WTC11 (cell line): ENCODE measurements at regions not wholly inside any gene's neighbourhood (a gene's known extent, or its start where the extent isn't known, plus 50 kb on each side); places are given as distances from the start of the nearest gene placed in this dataset.

ENCODE experiments used
- ATAC-seq: fragments of 200-7000 bp; cut with Tn5 transposase; 2 replicates; pipeline ENCODE4 v1.10.0; 2021; ENCODE audit warnings: mild to moderate bottlenecking, moderate library complexity
- CTCF ChIA-PET: fragments of 300-600 bp; sonication (Branson Sonifier 250); formaldehyde crosslinking; loops from one replicate; lab custom pipeline; 2021; ENCODE audit warnings: antibody characterized with exemption; lab: Charles Lee
- POLR2A ChIA-PET: fragments of 350-600 bp; sonication (Branson Sonifier 250); formaldehyde crosslinking; loops from one replicate; lab custom pipeline; 2021; ENCODE audit warnings: antibody characterized with exemption; lab: Charles Lee
- DNase-seq: peaks from one replicate; pipeline ENCODE4 v3.0.0; 2021; ENCODE audit warnings: low spot score
- H3K27ac Mint-ChIP-seq: 2 replicates; pipeline ENCODE4 v1.8.0; 2021; ENCODE audit warnings: mixed read lengths
- H3K27me3 Mint-ChIP-seq: 2 replicates; pipeline ENCODE4 v1.8.0; 2021; ENCODE audit warnings: low read depth, mild to moderate bottlenecking, moderate library complexity, mixed read lengths
- H3K36me3 Mint-ChIP-seq: 2 replicates; pipeline ENCODE4 v1.8.0; 2021; ENCODE audit warnings: mixed read lengths
- H3K4me1 Mint-ChIP-seq: 2 replicates; pipeline ENCODE4 v1.8.0; 2022; ENCODE audit warnings: mixed read lengths
- H3K4me3 Mint-ChIP-seq: 2 replicates; pipeline ENCODE4 v1.8.0; 2021; ENCODE audit warnings: mild to moderate bottlenecking, moderate library complexity, mixed read lengths
- H3K9me3 Mint-ChIP-seq: 2 replicates; pipeline ENCODE4 v1.8.0; 2021; ENCODE audit warnings: mixed read lengths
- CTCF ChIP-seq: fragments of 200-600 bp; IDR thresholded peaks from 2 replicates; pipeline ENCODE4 v1.8.0; 2022; ENCODE audit warnings: antibody characterized with exemption
- ERG ChIP-seq: fragments of 250-450 bp; sonication (Bioruptor Pico); IDR thresholded peaks from 2 replicates; pipeline ENCODE4 v1.8.0; 2021; ENCODE audit warnings: mild to moderate bottlenecking
- GRHL2 ChIP-seq: fragments of 250-450 bp; sonication (Bioruptor Pico); IDR thresholded peaks from 2 replicates; pipeline ENCODE4 v1.8.0; 2022; ENCODE audit warnings: mild to moderate bottlenecking, moderate library complexity; ENCODE audit not compliant: insufficient replicate concordance, severe bottlenecking
- GTF2I ChIP-seq: fragments of 250-450 bp; sonication (Bioruptor Pico); conservative IDR thresholded peaks from 2 replicates; pipeline ENCODE4 v1.4.0; 2021; ENCODE audit warnings: mild to moderate bottlenecking
- IRF1 ChIP-seq: sonication (generic); formaldehyde crosslinking; IDR thresholded peaks from 2 replicates; pipeline ENCODE4 v1.8.0; 2023; ENCODE audit warnings: missing genetic modification reagents
- MXD4 ChIP-seq: fragments of 250-450 bp; sonication (Bioruptor Pico); IDR thresholded peaks from 2 replicates; pipeline ENCODE4 v1.8.0; 2021; ENCODE audit warnings: mild to moderate bottlenecking, moderate library complexity, borderline replicate concordance
- NFE2L1 ChIP-seq: sonication (generic); formaldehyde crosslinking; IDR thresholded peaks from 2 replicates; pipeline ENCODE4 v1.8.1; 2023; ENCODE audit warnings: missing genetic modification reagents
- NR1H2 ChIP-seq: sonication (generic); formaldehyde crosslinking; IDR thresholded peaks from 2 replicates; pipeline ENCODE4 v1.9.0; 2021; ENCODE audit warnings: mild to moderate bottlenecking, moderate library complexity, missing genetic modification reagents
- SP1 ChIP-seq: sonication (generic); formaldehyde crosslinking; conservative IDR thresholded peaks from 2 replicates; pipeline ENCODE4 v1.8.1; 2022; ENCODE audit warnings: missing genetic modification reagents
- TEAD1 ChIP-seq: sonication (generic); formaldehyde crosslinking; IDR thresholded peaks from 2 replicates; pipeline ENCODE4 v1.8.0; 2022; ENCODE audit warnings: mild to moderate bottlenecking, missing genetic modification reagents
- ZNF121 ChIP-seq: sonication (generic); formaldehyde crosslinking; IDR thresholded peaks from 2 replicates; pipeline ENCODE4 v1.8.0; 2023; ENCODE audit warnings: missing genetic modification reagents
- ZNF416 ChIP-seq: fragments of 250-450 bp; sonication (Bioruptor Pico); IDR thresholded peaks from 2 replicates; pipeline ENCODE4 v1.9.0; 2021; ENCODE audit warnings: mild to moderate bottlenecking, inconsistent platforms
- ZNF425 ChIP-seq: fragments of 250-450 bp; sonication (Bioruptor Pico); conservative IDR thresholded peaks from 2 replicates; pipeline ENCODE4 v1.9.0; 2021; ENCODE audit warnings: mild to moderate bottlenecking
- ZNF671 ChIP-seq: fragments of 250-450 bp; sonication (Bioruptor Pico); IDR thresholded peaks from 2 replicates; pipeline ENCODE4 v1.8.0; 2021; ENCODE audit warnings: mild to moderate bottlenecking
- ZSCAN18 ChIP-seq: fragments of 250-450 bp; sonication (Bioruptor Pico); IDR thresholded peaks from 2 replicates; pipeline ENCODE4 v2.1.2; 2022; ENCODE audit warnings: mild to moderate bottlenecking, moderate library complexity
- TF ChIP-seq, protein P1 (sequence below): sonication (generic); formaldehyde crosslinking; conservative IDR thresholded peaks from 2 replicates; pipeline ENCODE4 v1.8.1; 2022; ENCODE audit warnings: mild to moderate bottlenecking, missing genetic modification reagents
- TF ChIP-seq, protein P2 (sequence below): fragments of 250-450 bp; sonication (Bioruptor Pico); IDR thresholded peaks from 2 replicates; pipeline ENCODE4 v1.9.0; 2021; ENCODE audit warnings: mild to moderate bottlenecking, borderline replicate concordance

DNA sequence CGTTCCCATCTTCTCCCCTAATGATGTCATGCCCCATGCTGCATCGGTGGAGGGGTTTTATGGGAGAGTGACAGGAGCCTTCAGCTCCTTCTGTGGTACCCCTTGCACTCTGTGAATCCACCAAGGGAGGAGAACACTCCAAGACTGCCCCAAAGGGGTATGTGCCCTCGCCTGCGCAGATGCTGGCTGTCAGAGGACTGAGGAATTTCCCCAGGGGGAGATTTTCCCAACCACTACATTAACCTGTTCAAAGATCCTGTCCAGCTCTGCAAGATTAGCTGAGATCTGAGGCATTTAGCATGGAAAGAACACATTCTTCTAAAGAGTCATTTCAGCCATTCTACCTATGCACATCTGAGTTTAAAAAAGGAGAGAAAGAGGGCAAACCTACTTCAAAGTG, 143.2 kb upstream of the ITGA6 start:
- H3K4me3 Mint-ChIP-seq = no peak overlapping the region
- TF ChIP-seq ZNF121 (CRISPR knock-in tag) (no peak), NR1H2 (no peak), ZNF416 (CRISPR knock-in tag) (no peak), NFE2L1 (CRISPR knock-in tag) (no peak), IRF1 (no peak), CTCF (no peak), ZNF671 (CRISPR knock-in tag) (no peak), ZNF425 (no peak), TEAD1 (CRISPR knock-in tag) (no peak), MXD4 (CRISPR knock-in tag) (no peak), SP1 (no peak), GTF2I (CRISPR knock-in tag) (no peak), ZSCAN18 (CRISPR knock-in tag) (no peak), GRHL2 (CRISPR knock-in tag) (no peak), ERG (CRISPR knock-in tag) (no peak)
- TF ChIP-seq, protein P1, sequence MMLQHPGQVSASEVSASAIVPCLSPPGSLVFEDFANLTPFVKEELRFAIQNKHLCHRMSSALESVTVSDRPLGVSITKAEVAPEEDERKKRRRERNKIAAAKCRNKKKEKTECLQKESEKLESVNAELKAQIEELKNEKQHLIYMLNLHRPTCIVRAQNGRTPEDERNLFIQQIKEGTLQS (CRISPR knock-in tag) = no peak
- TF ChIP-seq, protein P2, sequence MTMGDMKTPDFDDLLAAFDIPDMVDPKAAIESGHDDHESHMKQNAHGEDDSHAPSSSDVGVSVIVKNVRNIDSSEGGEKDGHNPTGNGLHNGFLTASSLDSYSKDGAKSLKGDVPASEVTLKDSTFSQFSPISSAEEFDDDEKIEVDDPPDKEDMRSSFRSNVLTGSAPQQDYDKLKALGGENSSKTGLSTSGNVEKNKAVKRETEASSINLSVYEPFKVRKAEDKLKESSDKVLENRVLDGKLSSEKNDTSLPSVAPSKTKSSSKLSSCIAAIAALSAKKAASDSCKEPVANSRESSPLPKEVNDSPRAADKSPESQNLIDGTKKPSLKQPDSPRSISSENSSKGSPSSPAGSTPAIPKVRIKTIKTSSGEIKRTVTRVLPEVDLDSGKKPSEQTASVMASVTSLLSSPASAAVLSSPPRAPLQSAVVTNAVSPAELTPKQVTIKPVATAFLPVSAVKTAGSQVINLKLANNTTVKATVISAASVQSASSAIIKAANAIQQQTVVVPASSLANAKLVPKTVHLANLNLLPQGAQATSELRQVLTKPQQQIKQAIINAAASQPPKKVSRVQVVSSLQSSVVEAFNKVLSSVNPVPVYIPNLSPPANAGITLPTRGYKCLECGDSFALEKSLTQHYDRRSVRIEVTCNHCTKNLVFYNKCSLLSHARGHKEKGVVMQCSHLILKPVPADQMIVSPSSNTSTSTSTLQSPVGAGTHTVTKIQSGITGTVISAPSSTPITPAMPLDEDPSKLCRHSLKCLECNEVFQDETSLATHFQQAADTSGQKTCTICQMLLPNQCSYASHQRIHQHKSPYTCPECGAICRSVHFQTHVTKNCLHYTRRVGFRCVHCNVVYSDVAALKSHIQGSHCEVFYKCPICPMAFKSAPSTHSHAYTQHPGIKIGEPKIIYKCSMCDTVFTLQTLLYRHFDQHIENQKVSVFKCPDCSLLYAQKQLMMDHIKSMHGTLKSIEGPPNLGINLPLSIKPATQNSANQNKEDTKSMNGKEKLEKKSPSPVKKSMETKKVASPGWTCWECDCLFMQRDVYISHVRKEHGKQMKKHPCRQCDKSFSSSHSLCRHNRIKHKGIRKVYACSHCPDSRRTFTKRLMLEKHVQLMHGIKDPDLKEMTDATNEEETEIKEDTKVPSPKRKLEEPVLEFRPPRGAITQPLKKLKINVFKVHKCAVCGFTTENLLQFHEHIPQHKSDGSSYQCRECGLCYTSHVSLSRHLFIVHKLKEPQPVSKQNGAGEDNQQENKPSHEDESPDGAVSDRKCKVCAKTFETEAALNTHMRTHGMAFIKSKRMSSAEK (CRISPR knock-in tag) = no peak
- H3K27me3 Mint-ChIP-seq = no peaks in the 10 kb centered on the region
- H3K27ac Mint-ChIP-seq = no peak overlapping the region
- ChIA-PET CTCF (interaction anchor here (0.8 to 1.4 kb wide), 2 partner anchors 37 to 178 kb away, joined by 3 to 7 read pairs; no protein-coding TSS in a partner anchor), POLR2A (interaction anchor here (0.6 kb wide), 1 partner anchor 160 kb away, joined by 3 read pairs; no protein-coding TSS in a partner anchor)
- ATAC-seq (no peak), DNase-seq (no peak)
- peaks cover 32% of the 10 kb centered on the region for H3K4me1 Mint-ChIP-seq
- H3K36me3 Mint-ChIP-seq = no peaks in the 10 kb centered on the region
- no peaks in the 10 kb centered on the region for H3K9me3 Mint-ChIP-seq
